Anterior cingulate cortex (tissue), 58 donors: ENCODE measurements at regions not wholly inside any gene's neighbourhood (a gene's known extent, or its start where the extent isn't known, plus 50 kb on each side); places are given as distances from the start of the nearest gene placed in this dataset.

Experiments used
- DNase-seq, 58 donors: peaks; one replicate each; lab custom pipeline; 2025; lab: John Stamatoyannopoulos, UW

DNA sequence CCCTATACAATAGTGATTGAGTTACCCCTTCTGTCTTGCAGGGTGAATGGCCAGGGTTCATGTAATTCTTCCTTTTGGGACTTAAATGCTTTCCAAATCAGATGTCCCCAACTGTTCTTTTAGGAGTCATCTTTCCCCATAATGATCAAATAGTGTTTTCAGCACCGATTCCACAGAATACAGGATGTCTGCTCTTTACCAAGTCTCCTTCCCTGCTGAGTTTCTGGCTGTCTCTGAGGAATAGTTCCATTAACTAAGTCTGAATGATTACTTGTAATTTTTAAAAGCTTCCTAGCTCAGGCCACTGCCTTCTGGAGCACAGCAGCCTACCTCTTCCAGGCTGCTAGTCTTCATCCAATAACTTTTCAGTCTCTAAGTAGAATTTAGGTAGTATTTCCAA is 630.7 kb upstream of the ZNF608 start:
- DNase-seq: no peak

DNA sequence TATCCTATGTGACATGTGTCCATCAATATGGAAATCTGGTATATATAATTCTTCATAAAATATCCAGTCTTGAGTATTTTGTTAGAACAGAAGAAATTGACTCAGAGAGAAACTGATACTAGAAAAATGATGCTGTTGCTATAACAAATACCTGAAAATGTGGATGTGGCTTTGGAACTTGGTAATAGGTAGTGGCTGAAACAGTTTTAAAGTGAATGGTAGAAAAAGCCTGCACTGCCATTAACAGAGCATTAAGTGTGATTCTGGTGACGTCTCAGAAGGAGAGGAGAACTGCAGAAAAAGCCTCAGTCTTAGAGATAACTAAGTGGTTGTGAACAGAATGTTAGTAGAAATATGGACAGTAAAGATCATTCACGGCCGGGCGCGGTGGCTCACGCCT is 634.9 kb upstream of the ZNF608 start:
- DNase-seq: no peak

- no peak for DNase-seq
Observed at GRCh38 chr5:125384071-125384470, 637.6 kb upstream of the ZNF608 start.

- no peak for DNase-seq
Observed at GRCh38 chr5:125390326-125390725, 643.9 kb upstream of the ZNF608 start.

GRCh38 chr5:125393221-125393815 is 646.9 kb upstream of the ZNF608 start:
- no peak for DNase-seq

DNA sequence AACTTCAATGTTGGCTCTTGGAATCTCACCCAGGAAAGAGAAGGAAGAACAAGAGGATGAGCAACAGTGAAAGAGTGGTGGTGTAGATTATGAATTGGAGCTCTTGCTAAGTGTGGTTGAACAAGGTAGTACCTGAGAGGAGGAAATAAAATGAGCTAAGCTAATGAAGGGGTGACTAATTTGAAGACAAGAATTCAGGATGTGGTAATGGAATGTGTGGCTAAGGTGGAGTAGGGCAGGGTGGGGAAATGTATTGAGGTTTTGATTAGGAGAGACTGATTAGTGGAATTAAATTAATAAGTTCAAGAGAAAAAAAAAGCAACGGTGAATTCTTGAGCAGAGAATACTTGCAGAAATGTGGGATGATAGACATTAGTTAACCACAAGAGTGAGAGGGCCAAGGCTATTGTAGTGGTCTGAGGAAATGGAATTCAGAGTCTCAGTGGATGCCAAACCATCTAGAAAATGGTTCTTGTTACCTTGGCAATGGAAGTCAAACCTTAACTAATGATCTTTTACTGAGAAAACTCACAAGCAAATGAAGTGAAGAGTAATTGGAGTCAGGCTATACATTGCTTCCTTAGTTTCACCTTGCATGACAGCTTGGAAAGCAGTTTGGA is 648.3 kb upstream of the ZNF608 start:
- DNase-seq: no peak

DNA sequence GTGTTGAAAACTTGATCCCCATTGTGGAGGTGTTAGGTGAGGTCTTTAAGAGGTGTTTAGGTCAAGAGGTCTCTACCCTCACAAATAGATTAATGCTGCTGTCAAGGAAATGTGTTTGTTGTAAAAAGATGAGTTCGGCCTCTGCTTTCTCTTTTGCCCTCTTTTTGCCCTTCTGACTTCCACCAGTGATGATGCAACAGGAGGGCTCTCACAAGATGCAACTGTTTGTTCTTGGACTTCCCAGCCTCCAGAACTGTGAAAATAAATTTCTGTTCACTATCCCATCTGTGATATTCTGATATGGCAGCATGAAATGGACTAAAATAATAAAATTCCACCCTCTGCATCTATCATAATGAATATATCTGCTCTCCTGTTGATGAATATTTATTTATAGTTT is 650.0 kb upstream of the ZNF608 start:
- no peak for DNase-seq

GRCh38 chr5:125398466-125398865 is 652.0 kb upstream of the ZNF608 start:
- DNase-seq: no peak

DNA sequence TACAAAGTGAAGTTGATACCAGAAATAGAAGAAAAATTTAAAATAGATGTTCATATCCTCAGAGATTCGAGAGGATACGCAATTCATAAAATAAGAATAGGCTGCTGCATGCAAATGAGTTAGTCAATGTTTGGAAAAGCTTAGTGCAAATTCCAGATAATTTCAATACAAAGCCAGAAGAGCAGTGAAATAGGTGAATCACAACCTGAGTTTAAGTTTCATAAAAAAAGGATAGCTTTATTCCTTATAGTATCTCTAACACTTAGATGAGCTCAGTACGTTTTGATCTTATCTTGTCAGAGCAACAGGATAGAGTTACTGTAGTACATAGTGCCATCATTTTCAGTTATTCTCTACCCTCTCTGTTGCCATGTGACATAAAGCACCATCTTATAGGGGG is 653.4 kb upstream of the ZNF608 start:
- DNase-seq: no peak

GRCh38 chr5:125401724-125402622 is 655.5 kb upstream of the ZNF608 start:
- no peak for DNase-seq

GRCh38 chr5:125402787-125403186 is 656.3 kb upstream of the ZNF608 start:
- no peak for DNase-seq

DNA sequence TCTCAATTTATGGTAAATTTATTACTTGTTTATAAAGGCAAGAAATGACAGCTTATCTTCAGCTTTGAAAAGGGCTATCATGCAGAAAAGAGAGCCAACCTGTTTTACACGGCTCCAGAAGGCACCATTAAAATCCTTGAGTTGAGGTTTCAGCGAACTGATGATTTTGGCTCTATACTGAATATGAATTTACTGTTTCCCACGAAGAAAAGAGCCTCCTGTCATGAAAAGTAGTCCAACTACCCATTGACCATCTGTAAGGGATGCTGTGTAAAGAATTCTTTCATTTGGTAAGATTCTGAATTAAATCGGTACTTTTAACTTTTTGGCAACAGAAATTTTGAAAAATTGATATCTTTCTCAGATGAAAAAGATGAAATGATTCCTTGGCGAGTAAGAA is 657.6 kb upstream of the ZNF608 start:
- DNase-seq: no peak

DNA sequence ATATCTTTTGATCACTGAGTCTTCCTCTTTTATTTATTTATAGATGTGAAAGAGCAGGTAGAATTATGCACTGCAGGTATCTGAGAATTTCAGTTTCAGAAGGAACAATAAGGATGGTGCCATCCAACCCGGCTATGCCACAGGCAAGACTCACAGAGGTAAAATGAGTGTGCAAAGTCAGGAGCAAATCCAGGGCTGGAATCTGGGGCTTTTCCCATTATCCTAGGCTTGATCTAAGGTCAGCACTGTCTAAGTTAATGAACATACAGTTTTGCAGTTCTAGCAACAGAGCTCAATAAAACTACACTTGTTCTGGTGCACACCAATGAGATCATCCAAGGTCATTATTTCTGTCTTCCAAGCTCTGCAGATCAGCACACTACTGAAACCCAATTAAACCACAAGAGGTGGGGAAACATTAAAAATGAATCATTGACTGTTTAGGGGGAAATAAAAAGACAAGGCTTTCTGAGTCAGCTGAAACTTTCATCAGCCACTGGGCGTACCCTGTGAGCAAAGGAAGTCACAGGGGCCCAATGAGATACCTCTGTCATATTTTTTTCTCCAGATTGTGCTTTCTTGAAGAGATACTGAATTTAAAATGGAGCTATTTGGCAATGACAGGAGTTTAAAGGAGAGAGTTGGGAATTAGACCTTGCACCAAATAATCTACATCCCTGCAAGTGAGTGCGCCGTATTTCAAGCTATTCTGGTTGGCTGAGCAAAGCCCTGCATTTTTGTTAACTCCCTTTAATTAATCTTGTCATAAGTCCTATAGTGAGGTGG is 662.2 kb upstream of the ZNF608 start:
- peak in 1 of 58 donors; percentile 8 for DNase-seq

DNA sequence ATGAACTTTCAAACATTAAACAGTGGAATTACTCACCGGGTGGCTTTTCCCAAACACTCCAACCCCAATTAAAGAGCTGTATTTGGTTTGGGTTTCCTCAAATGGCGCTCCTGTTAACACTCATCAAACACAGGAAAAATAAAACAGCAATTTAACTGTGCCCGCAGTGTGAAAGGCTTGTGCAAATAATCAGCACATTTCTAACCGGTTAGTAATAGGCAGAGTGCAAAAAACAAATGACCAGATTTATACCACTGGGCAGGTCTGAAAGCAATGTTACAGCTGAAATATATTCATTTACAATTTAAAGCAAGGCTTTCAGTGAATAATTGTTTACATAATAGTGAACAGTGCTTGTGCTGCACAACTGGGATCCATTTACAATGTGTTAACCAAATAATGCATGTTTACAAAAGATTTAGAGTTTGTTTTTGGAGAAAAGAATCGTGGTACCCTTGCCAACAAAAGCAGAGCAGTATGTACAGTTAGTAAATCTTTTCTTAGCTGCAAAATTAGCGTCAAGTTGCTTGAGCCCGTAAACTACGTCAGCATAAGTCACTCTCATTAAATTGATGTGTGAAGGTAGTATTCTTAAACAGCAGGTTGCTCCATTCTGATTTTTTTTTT is 662.9 kb upstream of the ZNF608 start:
- no peak for DNase-seq

- peak in 3 of 58 donors; percentile 8 to 36 (median 14) for DNase-seq
Observed at GRCh38 chr5:125409861-125410536, 663.6 kb upstream of the ZNF608 start.

DNA sequence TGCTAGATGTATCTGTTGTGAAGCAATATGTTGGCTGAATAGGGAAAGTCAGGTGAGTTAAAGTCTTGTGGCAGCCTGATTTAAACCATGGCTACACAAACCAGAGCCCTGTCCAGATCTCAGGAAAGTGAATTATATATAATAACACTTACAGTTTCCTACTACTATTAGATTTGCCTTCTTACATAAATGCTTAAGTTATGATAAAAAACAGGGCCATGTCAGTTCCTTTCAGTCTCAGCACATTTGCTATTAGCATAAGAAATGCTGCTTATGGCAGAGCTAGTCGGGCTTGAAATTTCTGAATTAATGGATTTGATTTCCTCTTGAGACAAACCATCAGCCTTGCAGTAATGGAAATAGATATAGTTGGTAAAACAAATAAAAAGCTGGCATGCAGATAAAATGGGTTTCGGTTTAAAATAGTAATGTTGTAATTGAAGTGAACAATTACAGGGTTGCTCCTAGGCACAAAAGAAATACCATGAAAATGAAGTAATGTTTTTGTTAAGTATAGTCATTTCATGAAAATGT is 664.2 kb upstream of the ZNF608 start:
- DNase-seq: peak in 1 of 58 donors; percentile 22

GRCh38 chr5:125411071-125411743 is 664.8 kb upstream of the ZNF608 start:
- DNase-seq: peak in 18 of 58 donors; percentile 2 to 55 (median 31)

DNA sequence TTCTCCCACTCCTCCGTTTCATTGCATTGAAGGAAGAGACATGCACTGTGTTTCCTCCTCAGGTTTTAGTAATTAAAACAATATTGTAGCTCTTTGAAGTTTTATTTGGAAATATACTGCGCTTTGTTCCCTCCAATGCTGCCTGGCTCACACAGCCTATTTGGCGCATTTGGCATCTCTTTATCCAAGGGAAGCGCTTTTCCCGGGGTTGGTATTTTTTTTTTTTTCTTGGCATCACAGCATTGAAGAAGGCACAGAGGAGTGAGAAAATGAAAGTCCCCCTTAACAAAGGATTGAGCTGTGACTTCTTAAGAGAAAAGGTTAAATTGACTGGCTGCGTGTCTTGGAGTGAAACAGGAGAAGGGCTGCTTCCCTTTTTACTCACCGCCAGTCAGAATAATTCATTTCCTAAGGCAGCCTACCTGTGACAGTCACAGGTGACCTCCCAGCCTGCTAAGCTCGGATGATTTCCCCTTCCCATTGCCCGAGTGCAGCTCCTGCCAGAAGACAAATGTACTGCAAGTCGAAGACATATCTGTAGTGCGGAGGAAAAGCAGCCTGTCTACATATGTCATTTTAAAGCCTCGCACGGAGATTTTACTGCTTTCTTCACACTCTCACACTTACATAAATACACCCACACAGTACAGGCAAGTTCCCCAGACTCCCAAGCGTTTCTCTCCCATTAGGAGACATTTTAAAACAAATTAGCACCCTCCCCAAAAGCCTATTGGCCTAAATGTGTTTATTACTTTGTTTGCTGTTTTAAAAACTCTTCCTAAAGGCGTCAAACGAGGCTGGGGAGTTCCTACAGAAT is 665.5 kb upstream of the ZNF608 start:
- DNase-seq: peak in 32 of 58 donors; percentile 1 to 64 (median 32)
